Epidermal melanocyte (primary cell): ENCODE measurements at regions not wholly inside any gene's neighbourhood (a gene's known extent, or its start where the extent isn't known, plus 50 kb on each side); places are given as distances from the start of the nearest gene placed in this dataset.

Experiments
- DNase-seq: peaks from one replicate; pipeline ENCODE4 v3.0.0; 2011; ENCODE audit warnings: low spot score; ENCODE audit not compliant: insufficient read length

GRCh38 chr11:86120807-86121206, 51.9 kb upstream of the PICALM start:
- DNase-seq: no peak

GRCh38 chr11:86119906-86120305, 51.0 kb upstream of the PICALM start:
- no peak for DNase-seq

GRCh38 chr11:86119077-86119476, 50.2 kb upstream of the PICALM start:
- DNase-seq: no peak
